NCI-H1436 treated with DMSO at 0.1 percent for 48 hours (cell line): ENCODE measurements at regions not wholly inside any gene's neighbourhood (a gene's known extent, or its start where the extent isn't known, plus 50 kb on each side); places are given as distances from the start of the nearest gene placed in this dataset.

Experiments used
- DNase-seq: peaks from one replicate; lab custom pipeline; 2025; lab: John Stamatoyannopoulos, UW

DNA sequence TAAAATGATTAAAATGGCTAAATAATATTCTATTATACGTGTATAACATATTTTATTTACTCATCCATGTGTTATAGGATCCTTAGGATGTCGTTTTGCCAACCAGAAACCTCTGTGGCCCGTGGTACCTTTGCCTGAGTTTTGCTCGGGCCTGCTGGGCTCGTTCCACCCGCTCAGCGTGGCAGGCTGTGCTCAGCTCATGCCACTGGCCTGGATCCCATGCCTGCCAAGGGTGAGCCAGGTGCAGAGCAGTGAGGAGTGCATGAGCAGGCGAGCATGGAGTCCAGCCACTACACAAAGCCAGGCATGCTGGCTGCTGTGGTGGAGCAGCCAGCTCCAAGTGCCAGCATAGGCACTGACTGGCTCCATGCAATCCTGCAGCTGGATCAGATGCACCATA is 417.2 kb downstream of the TTLL7 start:
- no peak for DNase-seq

DNA sequence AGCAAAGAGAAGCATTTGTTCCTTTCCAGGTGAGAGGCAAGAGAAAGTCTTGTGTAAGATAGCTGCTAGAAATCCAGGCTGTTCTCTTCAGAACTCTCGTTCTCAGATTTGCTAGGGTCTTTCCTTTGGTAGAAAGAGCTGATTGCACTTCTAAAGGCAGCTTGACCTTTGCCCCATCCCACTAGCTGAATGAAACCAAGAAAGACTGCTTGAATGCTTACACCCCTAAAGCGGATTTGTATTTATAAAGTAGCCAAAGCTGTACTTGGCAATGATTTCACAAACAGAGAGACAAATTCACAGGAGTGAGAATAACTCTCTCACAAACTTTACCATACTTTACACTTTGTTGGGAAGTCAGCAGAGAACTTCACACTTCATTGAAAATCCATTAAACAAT is 424.1 kb downstream of the TTLL7 start:
- DNase-seq, result no peak

DNA sequence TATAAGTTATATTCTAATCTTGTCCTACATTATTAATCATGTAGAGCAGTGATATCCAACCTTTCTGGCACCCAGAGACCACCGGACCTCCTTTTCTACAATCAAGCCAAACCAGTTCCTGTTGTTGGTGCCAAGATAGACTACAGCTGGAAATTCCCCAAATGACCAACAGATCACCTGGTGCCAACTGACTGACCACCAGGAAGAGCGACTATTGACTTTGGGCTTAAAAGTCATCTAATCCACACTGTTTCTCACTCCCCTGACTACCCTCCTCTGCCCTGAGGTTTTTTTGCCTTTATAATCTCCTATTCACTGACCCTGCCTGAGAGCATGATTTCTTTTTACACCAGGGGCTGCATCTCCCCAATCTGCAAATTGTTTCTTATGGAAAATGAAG is 425.2 kb downstream of the TTLL7 start:
- DNase-seq, result no peak

DNA sequence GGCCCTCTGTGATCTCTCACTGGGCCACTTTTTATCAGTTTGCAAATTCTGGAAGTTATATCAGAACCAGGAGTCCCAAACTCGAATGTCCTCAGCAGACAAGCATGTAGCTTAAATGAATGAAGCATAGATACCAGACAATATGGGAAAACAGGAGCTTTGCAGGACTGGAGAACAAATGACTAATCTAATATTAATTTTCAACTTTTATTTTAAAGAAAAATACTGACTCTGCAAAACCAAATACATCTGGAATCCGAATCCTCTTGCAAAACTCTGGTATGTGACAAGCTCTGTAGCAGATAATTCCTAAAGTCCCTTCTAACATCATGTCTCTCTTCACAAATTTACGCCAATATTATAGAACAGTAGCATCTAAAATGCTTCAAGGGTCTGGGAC is 427.4 kb downstream of the TTLL7 start:
- DNase-seq, result no peak

DNA sequence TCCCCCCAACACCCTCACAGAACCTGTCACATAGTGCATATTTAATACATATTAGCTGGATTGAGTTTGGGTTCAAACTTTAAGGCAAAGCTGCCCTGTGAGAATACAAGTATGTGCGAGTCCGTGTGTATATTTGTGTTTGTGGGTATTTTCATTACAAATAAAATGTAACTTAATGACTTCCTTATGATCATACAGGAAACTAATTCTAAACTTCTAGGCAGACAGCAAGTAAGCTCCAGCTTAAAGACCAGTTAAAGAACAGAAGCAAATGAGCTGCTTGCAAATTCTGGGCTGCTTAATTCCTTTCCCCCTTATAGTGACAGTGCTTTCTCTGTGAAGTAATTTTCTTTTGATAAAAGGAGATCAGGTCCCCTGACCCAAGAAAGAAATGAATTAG is 437.6 kb downstream of the TTLL7 start:
- no peak for DNase-seq

DNA sequence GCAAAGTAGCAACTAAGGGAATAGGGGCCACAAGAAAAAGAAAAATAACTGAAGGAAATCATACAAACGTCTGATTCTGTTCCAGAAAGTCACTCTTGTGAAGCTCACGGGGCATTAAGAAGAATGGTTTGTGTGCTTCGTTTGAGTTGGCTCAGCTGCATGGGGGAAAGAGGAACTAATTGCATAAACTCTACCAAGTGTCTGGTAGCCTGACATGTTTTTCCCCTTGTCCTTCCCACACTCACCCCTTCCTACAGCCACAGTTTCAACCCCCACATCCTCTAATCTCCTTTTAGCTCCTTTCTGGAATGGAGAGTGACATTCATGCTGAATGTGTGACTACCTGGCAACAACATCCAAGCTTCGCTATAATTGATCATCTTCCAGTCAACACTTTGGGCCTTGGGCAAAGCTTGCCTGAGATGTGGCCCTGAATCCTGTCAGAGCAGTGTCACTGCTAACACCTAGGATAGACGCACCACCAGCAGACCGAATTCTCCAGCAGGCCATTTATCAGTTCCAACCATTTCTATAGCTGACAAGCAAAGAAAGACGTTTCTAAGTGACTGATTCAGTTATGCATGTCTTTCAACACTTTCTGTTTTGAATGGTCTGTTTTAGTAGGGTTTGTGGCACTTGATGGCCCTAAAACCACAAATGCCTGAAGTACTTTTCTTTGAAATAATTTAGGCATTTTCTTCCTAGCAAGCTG is 439.6 kb downstream of the TTLL7 start:
- DNase-seq, result no peak

DNA sequence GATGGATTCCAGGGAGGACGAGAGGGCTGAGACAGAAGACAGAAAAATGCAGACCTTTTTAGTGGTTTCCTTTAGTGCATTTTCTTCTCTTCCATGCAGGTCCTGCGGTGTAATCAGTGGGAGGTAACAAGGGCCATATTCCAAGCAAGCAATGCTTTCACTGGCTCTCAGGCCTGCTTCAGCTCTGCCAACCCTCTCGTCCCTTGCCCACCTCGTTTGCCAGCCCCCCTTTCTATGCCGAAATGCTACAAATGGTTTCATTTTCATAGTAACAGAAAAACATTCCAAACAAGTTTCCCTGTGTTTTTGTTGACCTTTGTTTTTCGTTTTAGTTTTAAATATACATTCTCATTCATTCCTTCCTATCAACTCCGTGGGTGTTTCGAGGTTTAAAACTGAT is 443.1 kb downstream of the TTLL7 start:
- DNase-seq, result no peak

DNA sequence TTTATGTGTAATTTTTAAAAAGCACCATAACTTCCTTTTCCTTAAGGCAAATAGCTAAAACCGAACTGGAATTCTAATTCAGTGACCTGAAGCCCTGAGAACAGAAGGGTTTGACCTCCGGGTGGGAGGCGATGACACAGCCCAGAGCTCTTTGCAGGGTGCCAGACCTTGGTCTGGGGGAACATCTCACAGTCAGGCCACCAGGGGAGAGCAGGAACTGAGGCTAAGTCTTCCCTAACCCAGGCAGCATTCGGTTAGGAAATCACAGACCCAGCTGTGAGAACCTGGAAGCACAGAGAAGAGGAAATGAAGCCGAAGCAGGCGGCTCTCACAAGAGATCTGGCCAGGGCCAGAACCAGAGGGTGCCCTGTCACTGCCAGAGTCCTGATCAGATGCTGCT is 444.8 kb downstream of the TTLL7 start:
- no peak for DNase-seq

DNA sequence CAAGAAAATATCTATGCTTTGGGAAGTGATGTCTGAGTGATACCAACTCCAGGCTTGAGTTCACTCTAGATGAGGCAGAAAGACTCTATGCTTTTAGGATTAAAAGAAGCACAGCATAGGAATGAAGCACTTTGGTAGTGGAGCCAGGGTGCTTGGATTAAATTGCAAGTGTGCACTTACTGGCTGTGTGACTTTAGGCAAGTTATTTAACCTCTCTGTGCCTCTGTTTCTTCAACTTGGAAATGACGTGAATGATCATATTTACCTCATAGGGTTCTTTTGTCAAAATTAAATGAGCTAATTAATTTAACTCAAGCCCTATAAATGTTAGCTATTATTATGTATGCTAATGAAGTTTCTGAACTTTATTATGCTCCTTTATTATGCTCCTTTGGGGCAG is 446.1 kb downstream of the TTLL7 start:
- no peak for DNase-seq

DNA sequence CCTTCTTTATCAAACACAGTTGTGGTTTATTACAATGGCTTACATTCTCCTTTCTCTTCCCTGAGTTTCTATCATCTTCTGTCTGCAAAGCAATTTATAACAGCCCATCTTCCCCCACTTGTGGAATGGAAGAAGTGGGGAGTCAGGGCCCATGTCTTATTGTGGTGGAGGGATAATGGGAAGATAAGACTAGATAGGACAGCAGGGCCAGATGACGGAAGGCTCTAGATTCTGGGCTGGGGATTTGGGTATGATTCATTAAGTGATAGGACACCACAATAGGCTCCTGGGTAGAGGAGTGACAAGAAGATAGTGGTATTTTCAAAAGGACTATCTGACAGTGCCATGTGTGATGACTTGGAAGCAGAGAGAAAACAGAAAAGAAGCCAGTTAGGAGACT is 450.6 kb downstream of the TTLL7 start:
- no peak for DNase-seq

DNA sequence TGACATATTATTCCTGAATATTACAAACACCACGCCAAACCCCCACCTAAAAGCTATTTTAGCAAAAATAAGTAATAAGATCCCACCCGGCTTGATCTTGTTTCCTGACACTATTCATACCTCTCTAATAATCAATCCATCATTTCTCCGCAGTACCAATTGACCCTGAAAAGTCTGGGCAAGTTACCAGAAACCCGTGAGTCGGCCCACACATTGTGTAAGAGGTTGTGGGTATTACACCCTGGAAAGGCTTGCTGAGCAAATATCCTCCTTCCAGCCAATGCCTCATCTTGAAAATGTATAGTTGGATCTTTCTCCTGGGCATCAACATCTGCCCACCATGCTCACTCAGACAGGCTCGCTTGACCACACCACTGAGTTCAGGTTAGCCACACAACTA is 451.0 kb downstream of the TTLL7 start:
- no peak for DNase-seq

DNA sequence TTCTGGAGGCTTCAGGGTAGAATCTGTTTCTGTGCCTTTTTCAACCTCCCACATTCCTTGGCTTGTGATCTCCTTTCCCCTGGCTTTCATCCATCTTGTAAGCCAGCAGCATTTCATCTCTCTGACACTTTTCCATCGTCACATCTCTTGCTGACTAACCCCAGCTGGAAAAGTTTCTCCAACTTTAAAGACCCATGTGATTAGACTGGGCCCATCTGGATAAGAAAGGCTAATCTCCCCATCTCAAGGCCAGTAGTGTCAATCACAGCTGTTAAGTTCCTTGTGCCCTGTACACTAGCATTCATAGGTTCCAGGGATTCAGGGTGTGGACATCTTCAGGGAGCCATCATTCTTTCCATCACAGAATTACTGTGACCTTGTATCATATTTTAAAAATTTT is 452.1 kb downstream of the TTLL7 start:
- no peak for DNase-seq

DNA sequence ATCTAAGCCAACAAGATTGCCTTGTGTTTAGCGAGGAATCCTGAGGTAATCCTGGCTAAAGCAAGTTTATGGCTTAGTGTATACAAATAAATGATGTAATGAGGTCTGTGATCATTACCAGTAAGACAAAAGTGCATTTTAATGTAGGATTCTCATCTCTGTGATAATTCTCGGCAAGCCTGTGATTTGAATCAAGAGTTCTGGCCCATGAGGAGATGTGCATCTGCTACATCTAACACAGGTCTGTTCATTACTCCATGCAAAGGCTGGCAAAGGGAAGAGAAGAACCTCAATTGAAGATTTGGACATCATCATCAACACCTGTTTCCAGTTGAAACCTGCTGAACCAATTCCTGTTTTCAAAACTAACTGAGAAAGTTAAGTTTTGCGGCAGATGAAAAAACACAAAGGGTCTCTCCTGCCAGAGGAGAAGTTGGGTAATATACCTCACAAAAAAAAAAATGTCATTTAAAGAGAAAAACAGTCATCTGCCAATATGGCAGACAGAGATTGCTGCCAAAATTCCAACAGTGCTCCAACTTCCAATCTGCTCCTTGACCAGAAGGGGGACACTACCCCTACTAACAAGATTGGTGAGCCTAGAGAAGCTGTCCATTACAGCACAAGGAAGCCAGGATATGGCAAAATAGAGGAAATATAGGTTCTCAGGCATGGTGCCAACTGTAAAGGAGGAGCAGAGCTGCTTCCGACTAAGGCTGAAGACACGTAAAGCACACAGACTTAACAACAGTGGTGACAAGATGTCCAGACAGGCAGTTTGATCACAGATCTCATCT is 453.7 kb downstream of the TTLL7 start:
- no peak for DNase-seq

DNA sequence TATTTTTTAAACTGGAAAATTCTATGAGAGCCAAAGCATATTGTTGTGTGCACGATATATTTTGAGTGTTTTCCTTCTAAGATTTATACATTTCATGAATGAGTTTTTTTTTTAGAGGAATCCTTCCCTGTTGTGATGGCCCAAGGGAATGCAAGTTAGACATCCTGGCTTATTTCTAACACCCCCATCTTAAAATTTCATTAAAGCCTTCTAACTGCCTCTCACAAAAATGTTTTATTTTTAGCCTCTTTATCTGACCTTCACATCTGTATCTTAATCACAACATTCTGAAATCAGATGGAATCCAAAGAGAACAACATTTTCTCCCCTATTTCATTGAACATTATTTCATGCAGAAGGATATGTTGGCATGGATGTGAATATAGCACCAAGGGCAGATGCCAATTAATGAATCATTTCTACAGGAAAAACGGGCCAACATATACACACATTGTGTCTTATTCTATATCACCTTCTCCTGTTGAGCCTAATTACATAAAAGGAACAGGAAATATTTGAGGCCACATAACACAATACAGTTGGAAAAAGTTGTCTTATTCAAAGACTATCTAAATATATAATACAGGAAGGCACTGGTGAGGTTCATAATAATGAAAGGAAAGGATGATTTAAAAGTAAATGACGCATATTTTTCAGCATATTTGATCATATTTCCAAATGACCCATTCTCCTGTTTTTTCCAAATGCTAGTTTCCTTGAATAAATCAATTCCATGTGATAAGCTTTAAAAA is 455.5 kb downstream of the TTLL7 start:
- no peak for DNase-seq

DNA sequence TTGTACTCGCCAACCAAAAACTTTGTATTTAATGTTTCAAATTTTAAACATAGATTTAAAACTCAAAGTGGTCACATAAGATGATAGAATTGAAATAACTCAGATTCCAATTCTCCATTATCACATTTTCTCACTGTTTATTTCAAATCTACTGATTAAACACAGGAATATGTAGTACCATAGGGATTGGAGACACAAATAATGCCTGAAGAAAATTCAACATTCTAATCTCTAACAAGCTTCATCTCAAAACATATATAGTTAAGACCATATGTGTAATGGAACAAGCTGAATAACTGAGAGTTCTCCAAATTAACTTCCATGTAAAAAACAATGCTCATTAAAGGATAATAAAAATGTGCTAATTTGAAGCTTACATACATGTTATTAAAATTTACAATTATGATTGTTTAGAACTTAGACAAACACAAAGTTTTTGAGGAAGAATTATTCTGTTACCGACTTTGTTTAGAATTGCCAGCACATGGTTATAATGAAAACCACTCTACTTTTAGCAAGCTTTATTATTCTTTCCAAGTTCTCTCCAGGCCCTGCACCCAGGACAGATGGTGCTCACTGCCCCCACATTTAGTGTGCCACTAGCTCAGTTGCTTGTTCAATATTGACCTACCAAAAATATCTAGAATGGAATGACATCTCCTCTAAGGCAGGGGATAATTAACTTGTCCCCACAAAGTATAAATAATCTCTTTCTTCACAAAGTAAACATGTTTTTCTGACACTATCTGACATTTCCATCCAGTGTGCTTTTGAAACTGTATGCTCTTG is 467.2 kb downstream of the TTLL7 start:
- DNase-seq, result no peak

DNA sequence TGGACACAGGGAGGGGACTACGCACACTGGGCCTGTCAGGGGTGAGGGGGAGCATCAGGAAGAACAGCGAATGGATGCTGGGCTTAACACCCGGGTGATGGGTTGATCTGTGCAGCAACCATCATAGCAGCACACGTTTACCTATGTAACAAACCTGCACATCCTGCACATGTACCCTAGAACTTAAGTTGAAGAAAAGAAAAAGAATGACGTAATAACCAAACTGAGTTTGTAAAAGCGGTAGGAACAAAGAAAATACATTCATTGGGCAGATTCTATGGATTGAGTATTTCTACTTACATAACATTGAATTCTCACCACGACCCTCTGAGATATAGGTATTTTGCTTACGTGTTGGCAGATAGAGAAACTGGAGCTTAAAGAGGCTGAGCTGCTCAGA is 468.4 kb downstream of the TTLL7 start:
- no peak for DNase-seq

DNA sequence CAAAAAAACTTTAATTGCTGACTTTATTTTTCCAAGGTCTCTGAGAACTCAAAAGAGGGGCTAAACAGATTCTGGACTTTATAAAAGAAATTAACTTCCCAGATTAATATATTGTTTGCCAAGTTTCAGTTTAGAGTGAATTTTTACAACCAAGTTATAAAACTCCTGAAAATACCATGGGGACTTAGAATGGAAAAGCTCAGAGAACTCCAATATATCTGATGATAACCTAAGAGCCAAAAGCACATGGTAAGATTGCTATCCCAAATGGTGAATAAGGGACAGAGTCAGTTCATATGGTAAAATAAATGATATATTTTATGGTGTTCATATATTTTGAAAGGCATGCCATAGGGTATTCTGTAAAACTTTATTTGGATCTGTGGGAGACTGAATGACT is 470.9 kb downstream of the TTLL7 start:
- DNase-seq, result no peak

DNA sequence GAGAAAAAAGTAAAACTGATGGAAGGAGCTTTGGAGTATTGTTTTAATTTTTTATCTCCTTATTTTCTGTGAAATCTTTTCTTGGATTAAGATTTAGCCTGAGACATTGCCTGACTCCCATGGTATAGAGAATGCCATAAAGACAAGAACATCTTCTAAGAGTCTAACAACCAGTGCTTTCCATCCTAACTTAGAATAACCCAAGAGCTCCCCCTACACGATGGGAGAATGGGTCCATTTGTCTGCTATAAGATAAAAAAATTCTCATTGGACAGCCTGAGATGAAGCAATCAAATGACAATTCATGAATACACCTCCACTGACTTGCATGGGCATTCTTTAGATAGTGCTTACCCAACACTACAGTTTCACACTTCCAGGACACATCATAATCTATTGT is 478.1 kb downstream of the TTLL7 start:
- no peak for DNase-seq

DNA sequence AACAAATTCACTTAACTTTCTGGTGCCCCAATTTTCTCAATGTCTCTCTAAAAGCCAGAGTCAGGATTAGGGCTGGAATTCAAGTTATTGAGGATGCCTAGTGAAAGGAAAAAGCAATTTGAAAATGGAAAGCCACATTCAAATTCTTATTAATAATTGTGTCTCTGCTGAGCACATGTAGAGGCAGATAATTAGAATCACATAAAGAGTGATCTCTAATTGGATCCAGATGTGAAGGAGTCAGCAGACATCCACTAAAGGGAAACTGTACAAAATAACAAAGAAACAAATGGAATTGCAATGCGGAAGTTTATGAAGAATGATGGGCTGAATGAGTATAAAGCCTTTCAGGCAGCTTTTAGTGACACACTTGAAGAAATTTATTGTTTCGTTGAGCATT is 482.6 kb downstream of the TTLL7 start:
- no peak for DNase-seq

DNA sequence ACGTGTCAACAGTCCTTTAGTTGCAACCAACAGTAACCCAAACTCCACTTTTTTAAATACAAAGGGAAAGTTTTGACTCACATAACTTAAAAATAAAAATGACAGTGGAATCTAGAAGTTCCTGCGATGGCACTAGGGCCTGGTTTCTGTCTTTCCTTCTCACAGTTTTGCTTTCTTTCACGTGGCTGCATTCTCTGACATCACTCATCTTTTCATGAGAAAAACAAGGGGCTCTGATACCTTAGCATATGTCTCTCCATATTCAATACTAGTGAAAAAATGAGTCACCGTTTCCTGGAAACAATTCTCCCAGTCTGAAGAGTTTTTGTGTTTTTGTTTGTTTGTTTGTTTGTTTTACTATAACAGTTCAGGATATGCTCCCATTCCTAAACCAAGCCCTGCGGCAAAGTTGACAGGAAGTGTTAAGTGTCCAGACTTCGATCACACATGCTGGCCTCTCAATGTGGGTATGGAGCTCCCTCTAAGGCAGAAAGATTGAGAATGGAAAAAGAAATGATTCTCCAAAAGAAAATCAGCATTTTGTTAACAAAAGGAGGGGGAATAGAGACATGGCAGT is 483.3 kb downstream of the TTLL7 start:
- DNase-seq, result no peak

DNA sequence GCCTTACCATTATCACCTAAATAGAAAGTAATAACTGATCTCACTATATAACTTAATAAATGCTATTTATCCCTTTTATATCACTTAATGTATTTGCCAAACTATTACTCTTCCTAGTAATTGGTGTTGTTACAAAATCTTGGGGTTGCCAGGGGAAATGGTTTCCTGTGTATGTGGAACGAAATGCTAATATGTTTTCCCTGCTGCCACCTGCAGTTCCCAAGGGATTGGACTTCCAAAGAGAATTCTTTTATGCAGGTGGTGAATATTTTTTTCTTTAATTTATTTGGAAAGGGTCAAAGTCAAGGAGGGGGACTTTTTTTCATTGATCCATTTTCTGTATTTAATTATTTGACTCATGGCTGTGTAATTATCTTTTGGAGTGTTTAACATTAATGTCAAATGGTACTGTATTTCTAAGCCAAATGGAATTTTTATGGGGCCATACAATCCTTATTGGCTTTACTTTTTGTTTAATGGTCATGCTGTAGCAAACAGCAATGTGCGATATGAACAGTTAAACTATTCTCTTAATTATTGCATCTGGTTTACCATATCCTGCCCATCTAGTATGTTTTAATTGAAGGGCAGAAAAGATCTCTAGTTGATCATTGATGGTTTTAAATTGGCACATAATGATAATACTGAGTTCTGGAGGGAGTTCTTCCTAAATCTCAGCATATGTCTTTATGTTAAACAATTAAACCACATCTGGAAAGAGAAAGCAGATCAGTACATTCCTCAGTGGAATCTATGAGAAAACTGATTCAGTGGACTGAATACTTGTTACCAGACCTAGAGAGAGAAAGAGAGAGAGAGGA is 486.3 kb downstream of the TTLL7 start:
- DNase-seq, result no peak
